Suprapubic skin (tissue), 4 donors: ENCODE measurements at regions not wholly inside any gene's neighbourhood (a gene's known extent, or its start where the extent isn't known, plus 50 kb on each side); places are given as distances from the start of the nearest gene placed in this dataset.

Experiments
- EP300 ChIP-seq: sonication (generic); formaldehyde crosslinking; IDR thresholded peaks from one replicate; pipeline ENCODE4 v1.6.1; 2017; ENCODE audit warnings: antibody characterized with exemption
- POLR2A ChIP-seq, 2 donors: fragments of 450-650 bp; IDR thresholded peaks; one replicate each; pipeline ENCODE4 v1.6.1; 2017; ENCODE audit warnings: antibody characterized with exemption in 2 of 2, mild to moderate bottlenecking in 2 of 2, moderate library complexity in 2 of 2
- POLR2AphosphoS5 ChIP-seq, 3 donors: sonication (generic); formaldehyde crosslinking; IDR thresholded peaks; one replicate each; pipeline ENCODE4 v1.6.1; 2017; ENCODE audit warnings: antibody characterized with exemption in 3 of 3
- TF ChIP-seq, protein P1 (sequence below), 2 donors: fragments of 200-600 bp in 1 of 2; fragments of 450-650 bp in 1 of 2; sonication (generic) in 1 of 2; IDR thresholded peaks; one replicate each; pipeline ENCODE4 v1.5.1; 2016 to 2019; ENCODE audit warnings: antibody characterized with exemption in 2 of 2, mild to moderate bottlenecking in 1 of 2, moderate library complexity in 1 of 2

DNA sequence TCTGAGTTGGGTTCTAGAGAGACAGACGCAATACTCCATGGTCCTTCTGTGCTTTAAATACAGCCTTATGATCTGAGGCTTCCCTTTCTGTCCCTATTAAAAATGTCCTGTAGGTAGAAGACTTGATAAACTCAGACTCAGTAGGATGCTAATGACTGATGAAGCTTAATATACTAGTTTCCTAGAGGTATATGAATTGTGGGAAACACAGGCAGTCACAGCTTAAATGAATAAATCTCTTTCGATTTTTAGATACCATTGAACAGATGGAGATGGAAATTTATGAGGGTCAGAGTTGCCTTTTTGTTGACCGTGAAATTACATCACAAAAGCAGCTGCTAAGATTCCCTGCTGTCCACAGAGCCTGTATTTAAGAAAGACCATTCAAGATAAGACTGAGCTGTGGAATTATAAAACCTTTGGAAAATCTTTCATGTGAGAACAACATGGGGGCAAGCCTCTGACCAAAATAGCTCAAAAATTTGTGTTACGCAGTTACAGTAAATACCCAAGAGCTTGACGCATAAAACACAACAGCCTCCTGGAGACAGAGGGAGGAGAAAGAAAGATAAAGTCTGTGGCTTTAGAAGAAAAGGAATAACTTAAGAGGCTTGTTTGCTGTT lies 172.3 kb downstream of the AASDHPPT start:
- TF ChIP-seq EP300 = no peak
- TF ChIP-seq, protein P1, sequence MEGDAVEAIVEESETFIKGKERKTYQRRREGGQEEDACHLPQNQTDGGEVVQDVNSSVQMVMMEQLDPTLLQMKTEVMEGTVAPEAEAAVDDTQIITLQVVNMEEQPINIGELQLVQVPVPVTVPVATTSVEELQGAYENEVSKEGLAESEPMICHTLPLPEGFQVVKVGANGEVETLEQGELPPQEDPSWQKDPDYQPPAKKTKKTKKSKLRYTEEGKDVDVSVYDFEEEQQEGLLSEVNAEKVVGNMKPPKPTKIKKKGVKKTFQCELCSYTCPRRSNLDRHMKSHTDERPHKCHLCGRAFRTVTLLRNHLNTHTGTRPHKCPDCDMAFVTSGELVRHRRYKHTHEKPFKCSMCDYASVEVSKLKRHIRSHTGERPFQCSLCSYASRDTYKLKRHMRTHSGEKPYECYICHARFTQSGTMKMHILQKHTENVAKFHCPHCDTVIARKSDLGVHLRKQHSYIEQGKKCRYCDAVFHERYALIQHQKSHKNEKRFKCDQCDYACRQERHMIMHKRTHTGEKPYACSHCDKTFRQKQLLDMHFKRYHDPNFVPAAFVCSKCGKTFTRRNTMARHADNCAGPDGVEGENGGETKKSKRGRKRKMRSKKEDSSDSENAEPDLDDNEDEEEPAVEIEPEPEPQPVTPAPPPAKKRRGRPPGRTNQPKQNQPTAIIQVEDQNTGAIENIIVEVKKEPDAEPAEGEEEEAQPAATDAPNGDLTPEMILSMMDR (IDR thresholded peaks at IDR 0.05) = no peak
- no peak for TF ChIP-seq POLR2AphosphoS5 (IDR thresholded peaks at IDR 0.05)
- no peak for TF ChIP-seq POLR2A (IDR thresholded peaks at IDR 0.05)
